Effector CD8-positive, alpha-beta T cell (primary cell): ENCODE measurements at regions not wholly inside any gene's neighbourhood (a gene's known extent, or its start where the extent isn't known, plus 50 kb on each side); places are given as distances from the start of the nearest gene placed in this dataset.

ENCODE experiments used
- DNase-seq: peaks from one replicate; lab custom pipeline; 2025; lab: John Stamatoyannopoulos, UW

GRCh38 chr16:86632206-86632605, 53.9 kb downstream of the FOXL1 start:
- no peak for DNase-seq

- DNase-seq: no peak
Observed at GRCh38 chr16:86632944-86633343, 54.6 kb downstream of the FOXL1 start.

GRCh38 chr16:86634292-86634691, 55.9 kb downstream of the FOXL1 start:
- DNase-seq: no peak

- no peak for DNase-seq
Observed at GRCh38 chr16:86635176-86635876, 57.0 kb downstream of the FOXL1 start.

- no peak for DNase-seq
Observed at GRCh38 chr16:86635926-86636325, 57.6 kb downstream of the FOXL1 start.

GRCh38 chr16:86637744-86638143, 59.4 kb downstream of the FOXL1 start:
- DNase-seq: no peak

GRCh38 chr16:86638642-86639041, 60.3 kb downstream of the FOXL1 start:
- no peak for DNase-seq

GRCh38 chr16:86639354-86639753, 61.0 kb downstream of the FOXL1 start:
- no peak for DNase-seq

- no peak for DNase-seq
Observed at GRCh38 chr16:86640265-86640843, 62.0 kb downstream of the FOXL1 start.

GRCh38 chr16:86642087-86642486, 63.7 kb downstream of the FOXL1 start:
- DNase-seq: no peak

GRCh38 chr16:86643671-86644070, 65.3 kb downstream of the FOXL1 start:
- no peak for DNase-seq

GRCh38 chr16:86647561-86647960, 69.2 kb downstream of the FOXL1 start:
- no peak for DNase-seq

GRCh38 chr16:86649875-86650274, 71.5 kb downstream of the FOXL1 start:
- DNase-seq: no peak

GRCh38 chr16:86651013-86651627, 72.8 kb downstream of the FOXL1 start:
- DNase-seq: no peak

GRCh38 chr16:86651823-86652222, 73.5 kb downstream of the FOXL1 start:
- no peak for DNase-seq

- no peak for DNase-seq
Observed at GRCh38 chr16:86653285-86654006, 75.1 kb downstream of the FOXL1 start.

GRCh38 chr16:86657972-86658371, 79.6 kb downstream of the FOXL1 start:
- DNase-seq: no peak

- DNase-seq: no peak
Observed at GRCh38 chr16:86660623-86661022, 82.3 kb downstream of the FOXL1 start.

GRCh38 chr16:86661706-86662105, 83.4 kb downstream of the FOXL1 start:
- no peak for DNase-seq

- no peak for DNase-seq
Observed at GRCh38 chr16:86662195-86662594, 83.8 kb downstream of the FOXL1 start.

GRCh38 chr16:86662740-86663139, 84.4 kb downstream of the FOXL1 start:
- no peak for DNase-seq

- DNase-seq: no peak
Observed at GRCh38 chr16:86663685-86664521, 85.6 kb downstream of the FOXL1 start.
